Peyer's patch (tissue), 4 donors: ENCODE measurements at regions not wholly inside any gene's neighbourhood (a gene's known extent, or its start where the extent isn't known, plus 50 kb on each side); places are given as distances from the start of the nearest gene placed in this dataset.

ENCODE experiments used
- POLR2A ChIP-seq, 2 donors: fragments of 450-650 bp; IDR thresholded peaks; one replicate each; pipeline ENCODE4 v1.5.1; 2017; ENCODE audit warnings: antibody characterized with exemption in 2 of 2, mild to moderate bottlenecking in 2 of 2, moderate library complexity in 2 of 2
- TF ChIP-seq, protein P1 (sequence below), 6 experiments: fragments of 450-650 bp in 4 of 6; fragments of 200-600 bp in 2 of 6; sonication (generic) in 1 of 6; IDR thresholded peaks; one replicate each; pipeline ENCODE4 v1.5.1; 2017 to 2019; ENCODE audit warnings: antibody characterized with exemption in 6 of 6, mild to moderate bottlenecking in 3 of 6, moderate library complexity in 1 of 6

DNA sequence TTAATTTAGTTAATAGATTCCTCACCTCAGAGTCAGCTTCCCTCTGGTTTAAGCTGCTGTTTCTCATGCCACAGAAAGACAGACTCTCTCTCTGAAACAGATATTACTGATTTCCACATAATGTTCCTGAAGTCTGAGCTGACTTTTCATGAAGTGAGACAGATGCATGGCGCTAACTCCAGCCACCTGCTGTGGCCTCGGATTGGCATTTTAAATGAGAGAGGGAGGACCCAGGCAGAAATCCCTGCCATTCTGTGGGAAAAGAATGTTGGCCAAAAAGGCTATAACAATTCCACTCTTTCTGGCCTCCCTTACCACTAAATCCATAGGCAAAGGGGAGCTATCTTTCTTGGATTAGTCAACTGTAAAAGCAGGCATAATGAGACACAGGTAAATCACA, 354.1 kb upstream of the CDH4 start:
- TF ChIP-seq, protein P1, sequence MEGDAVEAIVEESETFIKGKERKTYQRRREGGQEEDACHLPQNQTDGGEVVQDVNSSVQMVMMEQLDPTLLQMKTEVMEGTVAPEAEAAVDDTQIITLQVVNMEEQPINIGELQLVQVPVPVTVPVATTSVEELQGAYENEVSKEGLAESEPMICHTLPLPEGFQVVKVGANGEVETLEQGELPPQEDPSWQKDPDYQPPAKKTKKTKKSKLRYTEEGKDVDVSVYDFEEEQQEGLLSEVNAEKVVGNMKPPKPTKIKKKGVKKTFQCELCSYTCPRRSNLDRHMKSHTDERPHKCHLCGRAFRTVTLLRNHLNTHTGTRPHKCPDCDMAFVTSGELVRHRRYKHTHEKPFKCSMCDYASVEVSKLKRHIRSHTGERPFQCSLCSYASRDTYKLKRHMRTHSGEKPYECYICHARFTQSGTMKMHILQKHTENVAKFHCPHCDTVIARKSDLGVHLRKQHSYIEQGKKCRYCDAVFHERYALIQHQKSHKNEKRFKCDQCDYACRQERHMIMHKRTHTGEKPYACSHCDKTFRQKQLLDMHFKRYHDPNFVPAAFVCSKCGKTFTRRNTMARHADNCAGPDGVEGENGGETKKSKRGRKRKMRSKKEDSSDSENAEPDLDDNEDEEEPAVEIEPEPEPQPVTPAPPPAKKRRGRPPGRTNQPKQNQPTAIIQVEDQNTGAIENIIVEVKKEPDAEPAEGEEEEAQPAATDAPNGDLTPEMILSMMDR (IDR thresholded peaks at IDR 0.05), result no peak
- no peak for TF ChIP-seq POLR2A (IDR thresholded peaks at IDR 0.05)
